Body of pancreas (tissue), 4 donors: ENCODE measurements at regions not wholly inside any gene's neighbourhood (a gene's known extent, or its start where the extent isn't known, plus 50 kb on each side); places are given as distances from the start of the nearest gene placed in this dataset.

Experiments
- ATAC-seq: fragments of 150-250 bp; one replicate; pipeline ENCODE4 v1.9.1; 2016
- DNase-seq, 4 donors: peaks; one replicate each; pipeline ENCODE4 v3.0.0-alpha.2; 2019
- H3K27ac ChIP-seq, 4 donors: fragments of 200-600 bp; sonication (generic); 1 replicate in 3 of 4; 2 replicates in 1 of 4; pipeline versions ENCODE4 v1.5.1 to v1.6.1; 2016 to 2019; ENCODE audit warnings: mild to moderate bottlenecking in 1 of 4, mixed read lengths in 1 of 4, moderate library complexity in 1 of 4
- H3K27me3 ChIP-seq, 2 donors: fragments of 200-600 bp; sonication (generic); one replicate each; pipeline ENCODE4 v1.6.0; 2016; ENCODE audit warnings: mild to moderate bottlenecking in 1 of 2
- H3K36me3 ChIP-seq, 2 donors: fragments of 200-600 bp; sonication (generic); replicated peaks in 1 of 2; 2 replicates each; pipeline ENCODE4 v1.5.1; 2016; ENCODE audit warnings: low read depth in 2 of 2; ENCODE audit not compliant: insufficient read depth in 1 of 2
- H3K4me1 ChIP-seq: fragments of 200-600 bp; sonication (generic); one replicate; pipeline ENCODE4 v1.6.0; 2016
- H3K4me3 ChIP-seq, 2 donors: fragments of 200-600 bp; sonication (generic); 1 replicate in 1 of 2; 2 replicates in 1 of 2; pipeline ENCODE4 v1.5.1; 2016 to 2019
- H3K9me3 ChIP-seq, 3 donors: fragments of 200-600 bp; sonication (generic); 1 replicate in 2 of 3; 2 replicates in 1 of 3; pipeline ENCODE4 v1.5.1; 2016
- POLR2A ChIP-seq, 3 donors: fragments of 450-650 bp; IDR thresholded peaks; one replicate each; pipeline ENCODE4 v1.6.1; 2016; ENCODE audit warnings: antibody characterized with exemption in 3 of 3, mild to moderate bottlenecking in 2 of 3
- WGBS, 2 donors: methylation state at CpG; one replicate each; pipeline ENCODE4 v1.1.5; 2017; 5-methylcytosine and 5-hydroxymethylcytosine counted together
- intact Hi-C: fragments of 100-400 bp; cut with DNase I; formaldehyde crosslinking; loops from one replicate; pipeline ENCODE4 v1.15.1; 2023
- TF ChIP-seq, protein P1 (sequence below), 7 experiments: fragments of 450-650 bp in 4 of 7; fragments of 200-600 bp in 3 of 7; sonication (generic) in 3 of 7; IDR thresholded peaks; one replicate each; pipeline ENCODE4 v1.5.1; 2016 to 2019; ENCODE audit warnings: antibody characterized with exemption in 7 of 7

GRCh38 chr2:183919926-183920325 lies 678.4 kb upstream of the ZNF804A start:
- intact Hi-C loops: no loop called here
- no peaks in the 10 kb centered on the region for H3K36me3 ChIP-seq
- no peak for DNase-seq
- H3K27ac ChIP-seq: no peak overlapping the region
- H3K27me3 ChIP-seq: no peaks in the 10 kb centered on the region
- WGBS, 2 donors: 78 to 85% methylated on average over 2 of the region's 2 CpGs
- no peak overlapping the region for H3K4me3 ChIP-seq
- TF ChIP-seq POLR2A (IDR thresholded peaks at IDR 0.05): no peak
- TF ChIP-seq, protein P1, sequence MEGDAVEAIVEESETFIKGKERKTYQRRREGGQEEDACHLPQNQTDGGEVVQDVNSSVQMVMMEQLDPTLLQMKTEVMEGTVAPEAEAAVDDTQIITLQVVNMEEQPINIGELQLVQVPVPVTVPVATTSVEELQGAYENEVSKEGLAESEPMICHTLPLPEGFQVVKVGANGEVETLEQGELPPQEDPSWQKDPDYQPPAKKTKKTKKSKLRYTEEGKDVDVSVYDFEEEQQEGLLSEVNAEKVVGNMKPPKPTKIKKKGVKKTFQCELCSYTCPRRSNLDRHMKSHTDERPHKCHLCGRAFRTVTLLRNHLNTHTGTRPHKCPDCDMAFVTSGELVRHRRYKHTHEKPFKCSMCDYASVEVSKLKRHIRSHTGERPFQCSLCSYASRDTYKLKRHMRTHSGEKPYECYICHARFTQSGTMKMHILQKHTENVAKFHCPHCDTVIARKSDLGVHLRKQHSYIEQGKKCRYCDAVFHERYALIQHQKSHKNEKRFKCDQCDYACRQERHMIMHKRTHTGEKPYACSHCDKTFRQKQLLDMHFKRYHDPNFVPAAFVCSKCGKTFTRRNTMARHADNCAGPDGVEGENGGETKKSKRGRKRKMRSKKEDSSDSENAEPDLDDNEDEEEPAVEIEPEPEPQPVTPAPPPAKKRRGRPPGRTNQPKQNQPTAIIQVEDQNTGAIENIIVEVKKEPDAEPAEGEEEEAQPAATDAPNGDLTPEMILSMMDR (IDR thresholded peaks at IDR 0.05): no peak
- no peaks in the 10 kb centered on the region for H3K9me3 ChIP-seq
- ATAC-seq: no peak
- no peaks in the 10 kb centered on the region for H3K4me1 ChIP-seq

- no peaks in the 10 kb centered on the region for H3K4me1 ChIP-seq
- no peak for ATAC-seq
- WGBS, 2 donors: 95 to 100% methylated on average over 1 of the region's 1 CpG
- no peaks in the 10 kb centered on the region for H3K36me3 ChIP-seq
- intact Hi-C loops: no loop called here
- H3K27me3 ChIP-seq: no peaks in the 10 kb centered on the region
- H3K27ac ChIP-seq: no peak overlapping the region
- no peak overlapping the region for H3K4me3 ChIP-seq
- H3K9me3 ChIP-seq: no peaks in the 10 kb centered on the region
- no peak for TF ChIP-seq POLR2A (IDR thresholded peaks at IDR 0.05)
- TF ChIP-seq, protein P1 (IDR thresholded peaks at IDR 0.05): no peak
- no peak for DNase-seq
These were observed 673.0 kb upstream of the ZNF804A start for GRCh38 chr2:183925281-183925680.

DNA sequence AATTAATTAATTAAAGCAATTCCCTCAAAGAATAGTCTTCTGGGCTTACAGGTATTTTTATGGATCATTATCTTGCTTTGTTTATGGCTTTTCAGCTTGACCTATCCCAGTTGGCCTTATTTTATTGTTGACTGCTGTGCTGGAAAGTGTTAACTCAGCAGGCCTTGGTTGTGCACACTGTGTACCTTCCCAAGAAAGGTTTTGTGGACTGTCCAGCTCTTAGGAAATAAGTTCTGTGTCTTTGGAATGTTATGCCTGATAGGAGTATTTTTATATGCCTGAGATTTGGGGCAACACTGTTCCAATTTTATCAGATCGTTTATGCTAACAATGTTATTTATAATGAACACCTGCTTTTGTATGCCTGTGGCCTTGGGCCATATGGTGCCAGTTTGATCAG lies 671.9 kb upstream of the ZNF804A start:
- intact Hi-C loops: no loop called here
- Histone ChIP-seq H3K27ac (no peak overlapping the region), H3K36me3 (no peaks in the 10 kb centered on the region), H3K27me3 (no peaks in the 10 kb centered on the region), H3K9me3 (no peaks in the 10 kb centered on the region), H3K4me1 (no peaks in the 10 kb centered on the region), H3K4me3 (no peak overlapping the region)
- no peak for ATAC-seq
- 37 to 52% methylated on average over 1 of the region's 1 CpG for WGBS, 2 donors
- DNase-seq: no peak
- TF ChIP-seq POLR2A (IDR thresholded peaks at IDR 0.05): no peak
- TF ChIP-seq, protein P1 (IDR thresholded peaks at IDR 0.05): no peak

- TF ChIP-seq, protein P1 (IDR thresholded peaks at IDR 0.05): no peak
- no peak for TF ChIP-seq POLR2A (IDR thresholded peaks at IDR 0.05)
- Histone ChIP-seq H3K9me3 (no peaks in the 10 kb centered on the region), H3K4me3 (no peak overlapping the region), H3K27me3 (no peaks in the 10 kb centered on the region), H3K36me3 (no peaks in the 10 kb centered on the region), H3K27ac (peak overlapping the region in 1 of 4 donors; percentile 1), H3K4me1 (no peaks in the 10 kb centered on the region)
- ATAC-seq (peak; percentile 38), DNase-seq (peak in 1 of 4 donors; percentile 17)
- intact Hi-C loops: no loop called here
- WGBS, 2 donors: 89 to 92% methylated on average over 4 of the region's 4 CpGs
These were observed 670.7 kb upstream of the ZNF804A start for GRCh38 chr2:183927406-183928325.

GRCh38 chr2:183935005-183935404 lies 663.3 kb upstream of the ZNF804A start:
- DNase-seq (no peak), ATAC-seq (no peak)
- 77% methylated on average over 3 of the region's 3 CpGs for WGBS, 2 donors
- Histone ChIP-seq H3K27me3 (no peaks in the 10 kb centered on the region), H3K4me1 (no peaks in the 10 kb centered on the region), H3K9me3 (no peaks in the 10 kb centered on the region), H3K27ac (no peak overlapping the region), H3K4me3 (no peak overlapping the region), H3K36me3 (no peaks in the 10 kb centered on the region)
- TF ChIP-seq POLR2A (IDR thresholded peaks at IDR 0.05): no peak
- TF ChIP-seq, protein P1 (IDR thresholded peaks at IDR 0.05): no peak
- intact Hi-C loops: no loop called here
